ENCODE measurements at regions not wholly inside any gene's neighbourhood (a gene's known extent, or its start where the extent isn't known, plus 50 kb on each side); places are given as distances from the start of the nearest gene placed in this dataset.

GRCh38 chr14:49992448-49992847, 99.6 kb downstream of the ARF6 start:
- Histone ChIP-seq H3K27me3 (ENCODE audit: control insufficient read depth in 4 of 4, insufficient read depth in 4 of 4, low read length in 3 of 4) (no peaks in the 10 kb centered on the region), H3K27ac (ENCODE audit: low read depth in 1 of 2, low read length in 2 of 2) (peak overlapping the region; percentile 77), H3K9ac (ENCODE audit: low read depth in 1 of 2, low read length in 2 of 2) (peak overlapping the region in 1 of 2 donors; percentile 21), H3K36me3 (ENCODE audit: control insufficient read depth in 4 of 4, insufficient read depth in 3 of 4, low read depth in 1 of 4, low read length in 3 of 4) (no peaks in the 10 kb centered on the region), H3K4me3 (ENCODE audit: low read depth in 1 of 3, low read length in 3 of 3) (no peak overlapping the region), H3K9me3 (ENCODE audit: control insufficient read depth in 4 of 4, low read length in 3 of 4) (no peaks in the 10 kb centered on the region), H3K4me1 (ENCODE audit: control insufficient read depth in 4 of 4, insufficient read depth in 4 of 4, low read length in 3 of 4) (peaks cover 7 to 19% (median 11%) of the 10 kb centered on the region in 4 donors)
- WGBS = 87% methylated on average over 4 of the region's 4 CpGs
- DNase-seq (ENCODE audit: low spot score) = no peak
- TF ChIP-seq NR2F2 (IDR thresholded peaks at IDR 0.05) (no peak), SP1 (IDR thresholded peaks at IDR 0.05) (no peak), JUND (IDR thresholded peaks at IDR 0.05) (no peak), GABPA (IDR thresholded peaks at IDR 0.05 in 1 of 2, conservative IDR thresholded peaks at IDR 0.05 in 1 of 2) (no peak), CTCF (IDR thresholded peaks at IDR 0.05; ENCODE audit: low read depth, low read length, missing input control) (no peak), RXRA (IDR thresholded peaks at IDR 0.05) (no peak), ATF3 (IDR thresholded peaks at IDR 0.05) (no peak), HNF4A (conservative IDR thresholded peaks at IDR 0.05) (no peak), FOXA2 (IDR thresholded peaks at IDR 0.05) (no peak), YY1 (IDR thresholded peaks at IDR 0.05) (no peak), REST (IDR thresholded peaks at IDR 0.05) (no peak), EGR1 (IDR thresholded peaks at IDR 0.05; ENCODE audit: low read depth in 2 of 2) (no peak), TAF1 (conservative IDR thresholded peaks at IDR 0.05) (no peak), MAX (IDR thresholded peaks at IDR 0.05) (no peak), RAD21 (IDR thresholded peaks at IDR 0.05) (no peak), FOXA1 (IDR thresholded peaks at IDR 0.05) (no peak), ZBTB33 (IDR thresholded peaks at IDR 0.05) (no peak), HNF4G (IDR thresholded peaks at IDR 0.05) (no peak)
